K562 (cell line): ENCODE measurements at regions not wholly inside any gene's neighbourhood (a gene's known extent, or its start where the extent isn't known, plus 50 kb on each side); places are given as distances from the start of the nearest gene placed in this dataset.
A peak's percentile ranks its signal among the peaks of the same experiment; 100 is the strongest.

Experiments used
- CEBPB ChIP-seq: fragments of 450-650 bp; IDR thresholded peaks from 2 replicates; pipeline ENCODE4 v1.6.1; 2016; ENCODE audit warnings: missing genetic modification characterization, missing compliant biosample characterization
- CEBPG ChIP-seq, 3 experiments: fragments of 200-800 bp in 1 of 3; sonication (Bioruptor generic) in 1 of 3; sonication (generic) in 1 of 3; formaldehyde crosslinking in 1 of 3; IDR thresholded peaks in 2 of 3; conservative IDR thresholded peaks in 1 of 3; 2 replicates each; pipeline versions ENCODE4 v1.6.1 to v1.8.0; 2016 to 2022; ENCODE audit warnings: missing compliant biosample characterization in 2 of 3, missing genetic modification characterization in 2 of 3, mild to moderate bottlenecking in 1 of 3, missing genetic modification reagents in 1 of 3
- ELF2 ChIP-seq: fragments of 250-450 bp; sonication (Bioruptor Pico); IDR thresholded peaks from 2 replicates; pipeline ENCODE4 v1.5.0; 2021; ENCODE audit warnings: mild to moderate bottlenecking
- ESRRA ChIP-seq: fragments of 450-650 bp; IDR thresholded peaks from 2 replicates; pipeline ENCODE4 v1.6.1; 2014; ENCODE audit warnings: low read depth, mild to moderate bottlenecking, moderate library complexity, borderline replicate concordance
- ESRRB ChIP-seq: fragments of 250-450 bp; sonication (Bioruptor Pico); IDR thresholded peaks from 2 replicates; pipeline ENCODE4 v1.5.0; 2020; ENCODE audit warnings: mild to moderate bottlenecking, moderate library complexity, borderline replicate concordance
- ETV1 ChIP-seq: fragments of 450-650 bp; conservative IDR thresholded peaks from 2 replicates; pipeline ENCODE4 v1.6.1; 2016; ENCODE audit warnings: missing genetic modification characterization, control low read depth, low read depth, missing compliant biosample characterization
- GTF2A2 ChIP-seq: IDR thresholded peaks from 2 replicates; pipeline ENCODE4 v1.6.1; 2016; ENCODE audit warnings: mild to moderate bottlenecking, missing genetic modification characterization, missing compliant biosample characterization
- GTF2E2 ChIP-seq: fragments of 200-800 bp; sonication (Bioruptor generic); IDR thresholded peaks from 2 replicates; pipeline ENCODE4 v1.6.1; 2016; ENCODE audit warnings: missing genetic modification characterization, missing compliant biosample characterization
- HNRNPK ChIP-seq: fragments of 200-400 bp; formaldehyde crosslinking; IDR thresholded peaks from one replicate; pipeline ENCODE4 v1.6.1; 2018; ENCODE audit warnings: mild to moderate bottlenecking, low read depth, low read length; ENCODE audit not compliant: poor library complexity, severe bottlenecking
- ID3 ChIP-seq, 2 experiments: fragments of 250-450 bp in 1 of 2; fragments of 450-650 bp in 1 of 2; sonication (Bioruptor Pico) in 1 of 2; IDR thresholded peaks; 2 replicates each; pipeline versions ENCODE4 v1.6.1 to v1.8.0; 2016 to 2021; ENCODE audit warnings: mild to moderate bottlenecking in 2 of 2, moderate library complexity in 2 of 2, missing compliant biosample characterization in 1 of 2, missing genetic modification characterization in 1 of 2
- IFI16 ChIP-seq: fragments of 250-450 bp; sonication (Bioruptor Pico); IDR thresholded peaks from 2 replicates; pipeline ENCODE4 v2.1.2; 2022; ENCODE audit warnings: mild to moderate bottlenecking, inconsistent platforms
- MAFG ChIP-seq: fragments of 450-650 bp; conservative IDR thresholded peaks from 2 replicates; pipeline ENCODE4 v1.6.1; 2016; ENCODE audit warnings: missing genetic modification characterization, missing compliant biosample characterization
- NBN ChIP-seq: fragments of 450-650 bp; IDR thresholded peaks from 2 replicates; pipeline ENCODE4 v1.6.1; 2016; ENCODE audit warnings: low read depth, mild to moderate bottlenecking
- NCOA2 ChIP-seq, 2 experiments: fragments of 450-650 bp; IDR thresholded peaks; 2 replicates each; pipeline ENCODE4 v1.6.1; 2018; ENCODE audit warnings: mild to moderate bottlenecking in 2 of 2, moderate library complexity in 1 of 2; ENCODE audit not compliant: partially characterized antibody in 2 of 2
- NR4A1 ChIP-seq, 2 experiments: fragments of 250-450 bp in 1 of 2; fragments of 450-650 bp in 1 of 2; sonication (Bioruptor Pico) in 1 of 2; IDR thresholded peaks; 2 replicates each; pipeline versions ENCODE4 v1.4.0 to v1.6.1; 2016 to 2020; ENCODE audit warnings: mild to moderate bottlenecking in 2 of 2, missing compliant biosample characterization in 1 of 2, missing genetic modification characterization in 1 of 2, moderate library complexity in 1 of 2
- SMARCA5 ChIP-seq: fragments of 450-650 bp; IDR thresholded peaks from 2 replicates; pipeline ENCODE4 v1.6.1; 2016
- SRSF1 ChIP-seq: fragments of 200-400 bp; formaldehyde crosslinking; IDR thresholded peaks from 2 replicates; pipeline ENCODE4 v1.6.1; 2017; ENCODE audit warnings: mild to moderate bottlenecking, low read depth, low read length, moderate library complexity
- STAG1 ChIP-seq: sonication (generic); formaldehyde crosslinking; IDR thresholded peaks from 2 replicates; pipeline ENCODE4 v1.5.0; 2020; ENCODE audit warnings: missing genetic modification reagents, borderline replicate concordance
- TAF9B ChIP-seq: fragments of 450-650 bp; IDR thresholded peaks from 2 replicates; pipeline ENCODE4 v1.6.1; 2018; ENCODE audit warnings: mild to moderate bottlenecking; ENCODE audit not compliant: partially characterized antibody
- TOE1 ChIP-seq, 2 experiments: fragments of 450-650 bp in 1 of 2; sonication (generic) in 1 of 2; formaldehyde crosslinking in 1 of 2; IDR thresholded peaks; 2 replicates each; pipeline versions ENCODE4 v1.7.1 to v1.8.0; 2016 to 2022; ENCODE audit warnings: borderline replicate concordance in 2 of 2, mild to moderate bottlenecking in 2 of 2, antibody characterized with exemption in 1 of 2, inconsistent platforms in 1 of 2, low read depth in 1 of 2, missing genetic modification reagents in 1 of 2, moderate library complexity in 1 of 2
- TRIM24 ChIP-seq, 2 experiments: fragments of 450-650 bp; IDR thresholded peaks; 2 replicates each; pipeline ENCODE4 v1.6.1; 2016
- YBX1 ChIP-seq: fragments of 450-650 bp; IDR thresholded peaks from 2 replicates; pipeline ENCODE4 v1.7.1; 2016; ENCODE audit warnings: mild to moderate bottlenecking
- ZBTB12 ChIP-seq: fragments of 250-450 bp; sonication (Bioruptor Pico); IDR thresholded peaks from 2 replicates; pipeline ENCODE4 v1.4.0; 2020
- ZNF232 ChIP-seq: sonication (generic); formaldehyde crosslinking; IDR thresholded peaks from 2 replicates; pipeline ENCODE4 v1.8.0; 2022; ENCODE audit warnings: mild to moderate bottlenecking, missing genetic modification reagents
- ZNF277 ChIP-seq: fragments of 250-450 bp; sonication (Bioruptor Pico); IDR thresholded peaks from 2 replicates; pipeline ENCODE4 v1.8.0; 2022; ENCODE audit warnings: inconsistent platforms, mild to moderate bottlenecking, moderate library complexity, borderline replicate concordance

GRCh38 chr7:12805957-12806356 lies 118.5 kb downstream of the ARL4A start (continued):
- 0 out of 2 replicates have a peak, but pooled peaks have one; percentile 18 for TF ChIP-seq NBN
- no peak for TF ChIP-seq IFI16
- TF ChIP-seq GTF2E2 (tag), result peak; percentile 31; the same call in 1 of the 2 replicates
- TF ChIP-seq CEBPB, result peak; percentile 49; the same call in 1 of the 2 replicates
- TF ChIP-seq GTF2A2 (tag), result no peak
- TF ChIP-seq ZNF277 (CRISPR knock-in tag), result no peak
- TF ChIP-seq CEBPG (CRISPR knock-in tag; IDR thresholded peaks at IDR 0.05), result peak; percentile 4; the same call in 1 of the 2 replicates
- TF ChIP-seq CEBPG (tag; conservative IDR thresholded peaks at IDR 0.05 in 1 of 2, IDR thresholded peaks at IDR 0.05 in 1 of 2), result peak; percentile 4 to 43; a peak in 3 of 4 replicates
- TF ChIP-seq ESRRA, result no peak
- TF ChIP-seq ID3 (CRISPR knock-in tag; IDR thresholded peaks at IDR 0.05), result no peak
- TF ChIP-seq ID3 (tag; IDR thresholded peaks at IDR 0.05), result 0 out of 2 replicates have a peak, but pooled peaks have one; percentile 11
- TF ChIP-seq ETV1, result no peak
- TF ChIP-seq MAFG (tag), result peak; percentile 20
- no peak for TF ChIP-seq ELF2
- TF ChIP-seq TOE1 (IDR thresholded peaks at IDR 0.05; ENCODE audit: borderline replicate concordance), result 0 out of 2 replicates have a peak, but pooled peaks have one; percentile 7
- TF ChIP-seq TOE1 (CRISPR knock-in tag; IDR thresholded peaks at IDR 0.05; ENCODE audit: borderline replicate concordance, low read depth), result no peak
- no peak for TF ChIP-seq NCOA2 (IDR thresholded peaks at IDR 0.05; ENCODE audit: partially characterized antibody in 2 of 2)
- no peak for TF ChIP-seq SRSF1
- no peak for TF ChIP-seq ESRRB (CRISPR knock-in tag)
- no peak for TF ChIP-seq ZNF232 (CRISPR knock-in tag)
- TF ChIP-seq TRIM24 (IDR thresholded peaks at IDR 0.05), result no peak; a peak in 1 of 4 replicates
- TF ChIP-seq SMARCA5, result no peak
- no peak for TF ChIP-seq NR4A1 (CRISPR knock-in tag; IDR thresholded peaks at IDR 0.05)
- TF ChIP-seq NR4A1 (tag; IDR thresholded peaks at IDR 0.05), result no peak
- TF ChIP-seq ZBTB12, result no peak
- TF ChIP-seq YBX1, result no peak
- no peak for TF ChIP-seq TAF9B
- no peak for TF ChIP-seq HNRNPK
- TF ChIP-seq STAG1 (CRISPR knock-in tag), result no peak
